ENCODE measurements at regions not wholly inside any gene's neighbourhood (a gene's known extent, or its start where the extent isn't known, plus 50 kb on each side); places are given as distances from the start of the nearest gene placed in this dataset.

- no peak for DNase-seq
Observed at GRCh38 chr2:33786881-33787280, 187.8 kb upstream of the FAM98A start.

- no peak for DNase-seq
Observed at GRCh38 chr2:33785201-33786106, 186.4 kb upstream of the FAM98A start.

- DNase-seq, result no peak
Observed at GRCh38 chr2:33784488-33784887, 185.4 kb upstream of the FAM98A start.

- DNase-seq, result no peak
Observed at GRCh38 chr2:33782395-33783230, 183.5 kb upstream of the FAM98A start.

- DNase-seq, result no peak
Observed at GRCh38 chr2:33777786-33778185, 178.7 kb upstream of the FAM98A start.

- DNase-seq, result no peak
Observed at GRCh38 chr2:33775306-33775705, 176.2 kb upstream of the FAM98A start.

GRCh38 chr2:33770023-33770422 is 170.9 kb upstream of the FAM98A start:
- no peak for DNase-seq

GRCh38 chr2:33766175-33766574 is 167.1 kb upstream of the FAM98A start:
- no peak for DNase-seq

- DNase-seq, result no peak
Observed at GRCh38 chr2:33765122-33765521, 166.0 kb upstream of the FAM98A start.

GRCh38 chr2:33764551-33764950 is 165.5 kb upstream of the FAM98A start:
- no peak for DNase-seq

GRCh38 chr2:33763671-33764310 is 164.7 kb upstream of the FAM98A start:
- no peak for DNase-seq

- no peak for DNase-seq
Observed at GRCh38 chr2:33762636-33763035, 163.5 kb upstream of the FAM98A start.

GRCh38 chr2:33746208-33746800 is 147.2 kb upstream of the FAM98A start:
- DNase-seq, result no peak

GRCh38 chr2:33735096-33735495 is 136.0 kb upstream of the FAM98A start:
- no peak for DNase-seq

- no peak for DNase-seq
Observed at GRCh38 chr2:33730804-33731203, 131.7 kb upstream of the FAM98A start.

GRCh38 chr2:33730193-33730592 is 131.1 kb upstream of the FAM98A start:
- no peak for DNase-seq

GRCh38 chr2:33729353-33729752 is 130.3 kb upstream of the FAM98A start:
- DNase-seq, result no peak

GRCh38 chr2:33728106-33728505 is 129.0 kb upstream of the FAM98A start:
- no peak for DNase-seq

- DNase-seq, result no peak
Observed at GRCh38 chr2:33727361-33728032, 128.4 kb upstream of the FAM98A start.

GRCh38 chr2:33726415-33726814 is 127.3 kb upstream of the FAM98A start:
- DNase-seq, result no peak

- DNase-seq, result no peak
Observed at GRCh38 chr2:33723329-33723728, 124.2 kb upstream of the FAM98A start.

- DNase-seq, result no peak
Observed at GRCh38 chr2:33719067-33719466, 120.0 kb upstream of the FAM98A start.
